NCI-H345 treated with DMSO at 0.1 percent for 48 hours (cell line): ENCODE measurements at regions not wholly inside any gene's neighbourhood (a gene's known extent, or its start where the extent isn't known, plus 50 kb on each side); places are given as distances from the start of the nearest gene placed in this dataset.

Experiments
- DNase-seq: peaks from one replicate; lab custom pipeline; 2025; ENCODE audit not compliant: unreplicated experiment; lab: John Stamatoyannopoulos, UW

- no peak for DNase-seq
These were observed 110.1 kb upstream of the ASIC2 start for GRCh38 chr17:33403194-33403593.

GRCh38 chr17:33404070-33404819 lies 111.2 kb upstream of the ASIC2 start:
- no peak for DNase-seq

- DNase-seq: no peak
These were observed 123.0 kb upstream of the ASIC2 start for GRCh38 chr17:33416131-33416530.

GRCh38 chr17:33421933-33422332 lies 128.8 kb upstream of the ASIC2 start:
- no peak for DNase-seq

- no peak for DNase-seq
These were observed 140.5 kb upstream of the ASIC2 start for GRCh38 chr17:33433581-33433980.

- no peak for DNase-seq
These were observed 141.7 kb upstream of the ASIC2 start for GRCh38 chr17:33434841-33435240.

- DNase-seq: no peak
These were observed 142.7 kb upstream of the ASIC2 start for GRCh38 chr17:33435721-33436301.

- no peak for DNase-seq
These were observed 143.2 kb upstream of the ASIC2 start for GRCh38 chr17:33436321-33436720.

GRCh38 chr17:33438139-33438538 lies 145.0 kb upstream of the ASIC2 start:
- no peak for DNase-seq

GRCh38 chr17:33438578-33438977 lies 145.5 kb upstream of the ASIC2 start:
- DNase-seq: no peak

GRCh38 chr17:33442320-33442719 lies 149.2 kb upstream of the ASIC2 start:
- no peak for DNase-seq

- DNase-seq: no peak
These were observed 151.6 kb upstream of the ASIC2 start for GRCh38 chr17:33444731-33445130.

GRCh38 chr17:33447090-33447489 lies 154.0 kb upstream of the ASIC2 start:
- DNase-seq: no peak

- no peak for DNase-seq
These were observed 158.1 kb upstream of the ASIC2 start for GRCh38 chr17:33451221-33451620.

- DNase-seq: no peak
These were observed 164.4 kb upstream of the ASIC2 start for GRCh38 chr17:33457477-33457876.

GRCh38 chr17:33459078-33459940 lies 166.2 kb upstream of the ASIC2 start:
- DNase-seq: no peak

GRCh38 chr17:33460781-33461450 lies 167.8 kb upstream of the ASIC2 start:
- DNase-seq: no peak

GRCh38 chr17:33463887-33464286 lies 170.8 kb upstream of the ASIC2 start:
- no peak for DNase-seq

- no peak for DNase-seq
These were observed 171.7 kb upstream of the ASIC2 start for GRCh38 chr17:33464669-33465280.

- no peak for DNase-seq
These were observed 176.3 kb upstream of the ASIC2 start for GRCh38 chr17:33469421-33469820.

- DNase-seq: no peak
These were observed 176.8 kb upstream of the ASIC2 start for GRCh38 chr17:33469911-33470310.
